ENCODE measurements at regions not wholly inside any gene's neighbourhood (a gene's known extent, or its start where the extent isn't known, plus 50 kb on each side); places are given as distances from the start of the nearest gene placed in this dataset.

DNA sequence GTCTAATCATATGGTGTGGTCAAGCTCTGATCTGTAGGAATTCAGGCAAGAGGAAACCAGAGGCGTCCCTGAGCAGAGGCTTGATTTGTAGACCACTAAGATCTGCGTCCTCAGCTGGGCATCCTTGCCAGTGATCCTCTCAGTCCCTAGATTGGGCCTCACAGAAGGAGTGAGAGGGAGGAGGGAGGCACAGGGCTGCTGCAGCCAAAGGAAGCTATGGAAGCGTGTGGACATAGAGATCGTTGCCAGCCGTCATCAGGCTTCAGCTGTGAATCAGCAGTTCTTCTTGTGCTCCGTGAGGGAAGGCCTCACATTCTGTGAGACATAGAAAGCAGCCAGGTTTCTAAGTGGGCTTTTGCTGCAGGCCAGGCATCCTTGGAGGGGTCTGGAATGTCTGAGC lies 254.6 kb upstream of the KIRREL3 start:
- H3K27ac ChIP-seq, result no peak overlapping the region
- H3K36me3 ChIP-seq, result no peaks in the 10 kb centered on the region
- no peak for DNase-seq (ENCODE audit: low spot score in 2 of 2)
- H3K27me3 ChIP-seq, result peaks cover 7% of the 10 kb centered on the region
- no peaks in the 10 kb centered on the region for H3K4me1 ChIP-seq
- no peaks in the 10 kb centered on the region for H3K9me3 ChIP-seq
- 70% methylated on average over 6 of the region's 6 CpGs for WGBS
- TF ChIP-seq EP300 (IDR thresholded peaks at IDR 0.05) (no peak), POLR2AphosphoS5 (IDR thresholded peaks at IDR 0.05) (no peak), POLR2A (IDR thresholded peaks at IDR 0.05) (no peak)
- TF ChIP-seq, protein P1, sequence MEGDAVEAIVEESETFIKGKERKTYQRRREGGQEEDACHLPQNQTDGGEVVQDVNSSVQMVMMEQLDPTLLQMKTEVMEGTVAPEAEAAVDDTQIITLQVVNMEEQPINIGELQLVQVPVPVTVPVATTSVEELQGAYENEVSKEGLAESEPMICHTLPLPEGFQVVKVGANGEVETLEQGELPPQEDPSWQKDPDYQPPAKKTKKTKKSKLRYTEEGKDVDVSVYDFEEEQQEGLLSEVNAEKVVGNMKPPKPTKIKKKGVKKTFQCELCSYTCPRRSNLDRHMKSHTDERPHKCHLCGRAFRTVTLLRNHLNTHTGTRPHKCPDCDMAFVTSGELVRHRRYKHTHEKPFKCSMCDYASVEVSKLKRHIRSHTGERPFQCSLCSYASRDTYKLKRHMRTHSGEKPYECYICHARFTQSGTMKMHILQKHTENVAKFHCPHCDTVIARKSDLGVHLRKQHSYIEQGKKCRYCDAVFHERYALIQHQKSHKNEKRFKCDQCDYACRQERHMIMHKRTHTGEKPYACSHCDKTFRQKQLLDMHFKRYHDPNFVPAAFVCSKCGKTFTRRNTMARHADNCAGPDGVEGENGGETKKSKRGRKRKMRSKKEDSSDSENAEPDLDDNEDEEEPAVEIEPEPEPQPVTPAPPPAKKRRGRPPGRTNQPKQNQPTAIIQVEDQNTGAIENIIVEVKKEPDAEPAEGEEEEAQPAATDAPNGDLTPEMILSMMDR (IDR thresholded peaks at IDR 0.05), result no peak
- no peak overlapping the region for H3K4me3 ChIP-seq

DNA sequence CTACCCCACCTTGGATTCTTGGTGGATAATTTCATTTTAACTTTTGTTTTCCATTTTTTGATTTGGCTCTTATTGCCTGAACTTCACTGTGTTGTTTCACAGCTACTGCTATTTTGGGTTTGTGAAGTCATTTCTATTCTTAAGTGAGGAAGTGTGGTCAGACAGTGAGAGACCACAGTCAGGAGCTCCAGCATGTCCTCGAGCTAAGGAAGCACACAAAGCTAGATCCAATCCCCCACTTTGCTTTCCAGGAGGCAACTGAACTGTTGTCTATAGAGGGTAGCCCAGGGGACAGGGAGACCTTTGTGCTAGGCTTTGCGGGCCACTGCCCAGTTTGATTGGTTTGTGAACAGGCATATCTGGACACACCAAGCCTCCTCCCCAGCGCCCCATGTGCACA lies 251.8 kb upstream of the KIRREL3 start:
- Histone ChIP-seq H3K9me3 (no peaks in the 10 kb centered on the region), H3K4me3 (no peak overlapping the region), H3K4me1 (peaks cover 2% of the 10 kb centered on the region), H3K27me3 (peaks cover 7% of the 10 kb centered on the region), H3K27ac (no peak overlapping the region), H3K36me3 (no peaks in the 10 kb centered on the region)
- 58% methylated on average over 2 of the region's 3 CpGs for whole genome bisulfite sequencing
- TF ChIP-seq POLR2AphosphoS5 (IDR thresholded peaks at IDR 0.05) (no peak), POLR2A (IDR thresholded peaks at IDR 0.05) (no peak), EP300 (IDR thresholded peaks at IDR 0.05) (no peak)
- TF ChIP-seq, protein P1 (IDR thresholded peaks at IDR 0.05), result no peak
- no peak for DNase-seq (ENCODE audit: low spot score in 2 of 2)

DNA sequence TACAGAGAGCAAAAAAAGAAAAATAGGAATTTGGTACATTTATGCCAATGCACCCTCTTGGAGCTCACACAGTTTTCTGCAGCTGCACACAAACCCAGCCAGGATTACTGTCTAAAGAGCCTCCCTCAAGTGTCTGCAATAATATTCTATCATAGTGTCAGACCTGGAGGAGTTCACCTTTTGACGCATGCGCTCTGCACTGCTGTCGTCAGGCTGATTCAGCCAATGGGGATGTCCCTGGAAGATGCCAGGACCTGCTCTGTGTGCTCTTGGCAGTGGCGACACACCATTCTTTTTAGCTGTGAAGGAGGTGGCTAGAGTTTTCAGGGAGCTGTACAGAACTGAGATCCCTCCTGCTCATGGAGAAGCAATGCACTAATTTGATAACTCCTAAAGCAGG lies 249.0 kb upstream of the KIRREL3 start:
- no peak overlapping the region for H3K4me3 ChIP-seq
- WGBS, result 85% methylated on average over 4 of the region's 4 CpGs

DNA sequence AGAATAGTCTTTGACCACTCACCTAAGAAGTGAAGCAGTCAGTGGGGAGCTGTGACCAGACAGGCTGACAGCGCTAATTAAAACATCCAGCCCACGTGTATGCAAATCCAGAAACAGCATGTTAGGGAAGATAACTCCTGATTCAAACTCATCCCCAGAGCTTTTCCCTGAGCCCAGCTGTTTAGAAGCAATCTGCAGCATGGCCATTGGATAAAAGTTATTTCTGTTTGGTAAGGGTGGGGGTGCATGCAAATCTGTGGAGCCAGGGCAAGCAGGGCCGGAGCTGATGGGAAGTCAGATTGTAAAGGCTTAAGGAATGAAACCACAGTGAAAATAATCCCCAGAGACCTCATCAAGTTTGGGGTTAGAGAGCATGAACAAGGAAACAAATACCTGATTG lies 247.9 kb upstream of the KIRREL3 start:
- Histone ChIP-seq H3K27me3 (peaks cover 3% of the 10 kb centered on the region), H3K4me3 (no peak overlapping the region), H3K9me3 (no peaks in the 10 kb centered on the region), H3K36me3 (no peaks in the 10 kb centered on the region), H3K27ac (no peak overlapping the region), H3K4me1 (peaks cover 6% of the 10 kb centered on the region)
- TF ChIP-seq POLR2AphosphoS5 (IDR thresholded peaks at IDR 0.05), result no peak
- no peak for TF ChIP-seq POLR2A (IDR thresholded peaks at IDR 0.05)
- no peak for TF ChIP-seq EP300 (IDR thresholded peaks at IDR 0.05)
- no peak for DNase-seq (ENCODE audit: low spot score in 2 of 2)
- 60% methylated on average over 3 of the region's 3 CpGs for WGBS

More for the DNA sequence above, 249.0 kb upstream of the KIRREL3 start:
- peaks cover 6% of the 10 kb centered on the region for H3K4me1 ChIP-seq
- H3K36me3 ChIP-seq, result no peaks in the 10 kb centered on the region
- no peaks in the 10 kb centered on the region for H3K9me3 ChIP-seq
- no peak overlapping the region for H3K27ac ChIP-seq
- no peak for TF ChIP-seq EP300 (IDR thresholded peaks at IDR 0.05)
- TF ChIP-seq, protein P1 (IDR thresholded peaks at IDR 0.05), result no peak
- no peak for TF ChIP-seq POLR2AphosphoS5 (IDR thresholded peaks at IDR 0.05)
- TF ChIP-seq POLR2A (IDR thresholded peaks at IDR 0.05), result no peak
- H3K27me3 ChIP-seq, result peaks cover 3% of the 10 kb centered on the region
- no peak for DNase-seq (ENCODE audit: low spot score in 2 of 2)

DNA sequence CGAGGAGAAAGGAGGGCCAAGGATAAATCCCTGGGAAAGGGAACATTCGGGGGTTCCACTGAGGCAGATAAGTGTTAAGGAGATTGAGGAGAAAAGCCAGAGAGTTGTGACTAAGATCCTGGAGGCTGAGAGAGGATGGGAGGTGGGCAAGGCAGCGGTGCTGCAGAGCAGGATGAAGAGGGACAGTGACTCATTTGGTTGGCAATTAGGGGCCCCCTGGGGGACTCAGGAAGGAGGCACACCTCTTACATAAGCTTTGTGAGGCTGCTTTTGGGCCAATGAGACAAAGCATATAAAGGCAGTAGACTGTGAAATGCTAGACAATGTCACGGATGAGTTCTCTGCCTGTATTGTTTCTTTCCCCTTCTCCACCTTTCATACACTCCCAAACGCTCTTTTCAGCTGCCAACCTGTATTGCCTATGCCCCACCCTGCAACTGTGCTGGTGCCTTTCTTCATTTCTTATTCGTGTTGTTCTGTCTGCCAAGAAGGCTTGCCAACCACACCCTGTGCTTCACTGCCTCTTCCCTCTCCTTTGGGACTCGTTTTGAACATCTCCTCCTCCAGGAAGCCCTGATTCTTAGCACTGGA lies 246.8 kb upstream of the KIRREL3 start:
- H3K27ac ChIP-seq, result no peak overlapping the region
- DNase-seq (ENCODE audit: low spot score in 2 of 2), result no peak
- H3K9me3 ChIP-seq, result no peaks in the 10 kb centered on the region
- 44% methylated on average over 7 of the region's 7 CpGs for WGBS
- H3K4me1 ChIP-seq, result peaks cover 6% of the 10 kb centered on the region
- no peak overlapping the region for H3K4me3 ChIP-seq
- H3K36me3 ChIP-seq, result no peaks in the 10 kb centered on the region
- peaks cover 3% of the 10 kb centered on the region for H3K27me3 ChIP-seq
- no peak for TF ChIP-seq EP300 (IDR thresholded peaks at IDR 0.05)

DNA sequence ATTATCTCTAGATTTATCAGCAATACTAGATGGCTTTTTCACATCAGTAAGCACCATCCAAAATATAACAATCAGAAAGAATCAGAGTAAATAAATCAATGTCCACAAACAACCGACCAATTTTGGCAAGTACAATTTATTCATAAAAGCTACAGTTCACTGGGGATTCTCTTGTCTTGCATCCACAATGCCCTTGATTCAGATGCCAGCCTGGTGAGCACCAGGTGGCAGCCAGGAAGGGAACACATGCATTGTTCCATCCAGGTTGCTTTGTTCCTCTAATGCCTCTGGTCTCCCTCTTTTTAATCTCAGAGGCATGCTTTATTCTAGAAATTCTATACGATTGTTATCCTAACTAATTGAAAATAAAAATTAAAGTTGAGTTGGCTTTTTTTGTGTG lies 242.1 kb upstream of the KIRREL3 start:
- H3K9me3 ChIP-seq, result no peaks in the 10 kb centered on the region
- no peaks in the 10 kb centered on the region for H3K27me3 ChIP-seq
- no peaks in the 10 kb centered on the region for H3K36me3 ChIP-seq
- TF ChIP-seq POLR2AphosphoS5 (IDR thresholded peaks at IDR 0.05), result no peak
- TF ChIP-seq, protein P1 (IDR thresholded peaks at IDR 0.05), result no peak
- no peak for TF ChIP-seq EP300 (IDR thresholded peaks at IDR 0.05)
- no peak for TF ChIP-seq POLR2A (IDR thresholded peaks at IDR 0.05)
- H3K27ac ChIP-seq, result no peak overlapping the region
- H3K4me3 ChIP-seq, result no peak overlapping the region
- DNase-seq (ENCODE audit: low spot score in 2 of 2), result no peak
- 68% methylated on average over 2 of the region's 2 CpGs for WGBS
- peaks cover 10% of the 10 kb centered on the region for H3K4me1 ChIP-seq

Data from suprapubic skin (tissue), 4 donors.